HFFc6 (cell line): ENCODE measurements at regions not wholly inside any gene's neighbourhood (a gene's known extent, or its start where the extent isn't known, plus 50 kb on each side); places are given as distances from the start of the nearest gene placed in this dataset.

ENCODE experiments used
- DNase-seq: peaks from one replicate; pipeline ENCODE4 v3.0.0-alpha.2; 2018
- H3K27ac Mint-ChIP-seq: 2 replicates; pipeline ENCODE4 v1.8.0; 2020; ENCODE audit warnings: mild to moderate bottlenecking, mixed read lengths
- H3K27me3 Mint-ChIP-seq: 2 replicates; pipeline ENCODE4 v1.8.0; 2021; ENCODE audit warnings: mild to moderate bottlenecking, moderate library complexity, mixed read lengths; ENCODE audit not compliant: insufficient read depth
- H3K36me3 Mint-ChIP-seq: 2 replicates; pipeline ENCODE4 v1.8.0; 2021; ENCODE audit warnings: low read depth, mixed read lengths
- H3K4me1 Mint-ChIP-seq: 2 replicates; pipeline ENCODE4 v1.8.0; 2020; ENCODE audit warnings: low read depth, mixed read lengths
- H3K4me3 Mint-ChIP-seq: 2 replicates; pipeline ENCODE4 v1.8.0; 2020; ENCODE audit warnings: mild to moderate bottlenecking, moderate library complexity, mixed read lengths
- H3K9me3 Mint-ChIP-seq: 2 replicates; pipeline ENCODE4 v1.8.0; 2020; ENCODE audit warnings: mild to moderate bottlenecking, mixed read lengths
- CTCF ChIP-seq: fragments of 200-600 bp; sonication (generic); IDR thresholded peaks from 2 replicates; pipeline ENCODE4 v1.5.0; 2021; ENCODE audit warnings: antibody characterized with exemption, mild to moderate bottlenecking

DNA sequence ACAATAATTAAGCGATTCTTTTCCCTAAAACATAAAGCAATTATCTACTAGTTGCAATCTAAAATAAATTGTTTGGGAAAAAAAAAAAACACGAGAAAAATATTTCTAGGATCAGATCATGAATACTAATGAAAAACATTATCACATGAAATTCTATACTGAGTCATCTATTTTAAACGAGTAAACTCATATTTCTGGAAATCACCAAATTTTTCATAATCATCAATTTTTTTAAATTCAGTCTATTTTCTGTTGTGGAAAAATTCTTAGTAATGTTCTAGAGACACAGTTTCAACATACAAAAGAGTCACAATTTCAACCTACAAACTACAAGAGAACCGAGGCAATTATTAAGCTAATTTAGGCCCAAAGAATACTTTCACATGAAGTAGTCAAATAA lies 245.6 kb upstream of the SOX5 start:
- H3K9me3 Mint-ChIP-seq = peaks cover 38% of the 10 kb centered on the region
- no peak for DNase-seq
- H3K27me3 Mint-ChIP-seq = no peaks in the 10 kb centered on the region
- H3K4me1 Mint-ChIP-seq = no peaks in the 10 kb centered on the region
- no peak overlapping the region for H3K27ac Mint-ChIP-seq
- no peak overlapping the region for H3K4me3 Mint-ChIP-seq
- no peak for TF ChIP-seq CTCF
- no peaks in the 10 kb centered on the region for H3K36me3 Mint-ChIP-seq

DNA sequence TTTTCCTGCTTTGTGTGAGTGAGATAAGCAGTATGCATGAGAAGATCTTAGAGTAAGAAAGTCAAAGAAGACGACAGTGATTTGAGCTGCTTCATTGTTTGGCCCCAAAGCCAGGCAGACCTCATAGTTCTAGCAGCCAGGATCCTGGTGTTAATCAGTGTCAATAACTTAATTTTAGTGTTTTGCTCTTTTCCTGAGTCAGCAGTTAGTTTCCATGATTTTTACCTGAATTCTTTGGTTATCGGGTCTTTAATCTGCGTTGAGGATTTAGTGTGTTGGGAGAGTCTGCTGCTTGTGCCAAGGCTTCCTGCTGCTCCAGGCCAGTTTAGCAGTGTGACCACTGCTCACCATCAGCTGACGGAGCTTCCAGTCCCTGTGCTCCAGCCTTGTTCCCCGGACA lies 241.6 kb upstream of the SOX5 start:
- Mint-ChIP-seq H3K27ac (no peak overlapping the region), H3K27me3 (no peaks in the 10 kb centered on the region), H3K36me3 (no peaks in the 10 kb centered on the region), H3K4me1 (no peaks in the 10 kb centered on the region), H3K4me3 (no peak overlapping the region), H3K9me3 (peaks cover 41% of the 10 kb centered on the region)
- DNase-seq = no peak
- TF ChIP-seq CTCF = no peak

GRCh38 chr12:24185782-24186181 lies 236.3 kb upstream of the SOX5 start:
- no peak for TF ChIP-seq CTCF

DNA sequence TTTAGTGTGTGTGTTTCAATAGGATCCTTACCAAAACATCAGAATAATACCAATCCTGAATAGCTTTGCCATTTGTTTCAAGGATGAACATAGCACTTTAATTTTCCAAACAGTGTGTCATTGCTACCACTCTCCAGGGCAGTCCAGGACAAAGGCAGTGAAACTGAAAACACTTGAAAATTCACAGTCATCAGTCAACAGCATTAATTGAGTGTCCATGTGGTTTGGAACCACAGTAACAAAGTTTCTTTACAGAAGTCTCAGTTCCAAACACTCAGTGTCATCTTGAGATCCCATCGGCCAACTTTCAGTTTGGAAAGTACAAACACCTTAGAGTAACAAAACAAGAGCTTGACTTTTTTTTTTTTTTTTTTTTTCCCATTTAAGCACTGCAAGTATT lies 228.4 kb upstream of the SOX5 start:
- no peak for DNase-seq
- TF ChIP-seq CTCF = no peak
- Mint-ChIP-seq H3K4me1 (no peaks in the 10 kb centered on the region), H3K9me3 (peaks cover 21% of the 10 kb centered on the region), H3K27ac (no peak overlapping the region), H3K36me3 (0 out of 2 replicates have a peak, but pooled peaks cover 4% of the 10 kb centered on the region), H3K27me3 (no peaks in the 10 kb centered on the region), H3K4me3 (no peak overlapping the region)

More at GRCh38 chr12:24185782-24186181, 236.3 kb upstream of the SOX5 start:
- Mint-ChIP-seq H3K27me3 (no peaks in the 10 kb centered on the region), H3K4me3 (no peak overlapping the region), H3K4me1 (no peaks in the 10 kb centered on the region), H3K9me3 (peaks cover 29% of the 10 kb centered on the region), H3K36me3 (no peaks in the 10 kb centered on the region), H3K27ac (no peak overlapping the region)
- DNase-seq = no peak

- peaks cover 11% of the 10 kb centered on the region; the same call in 1 of the 2 replicates for H3K36me3 Mint-ChIP-seq
- H3K9me3 Mint-ChIP-seq = peaks cover 35% of the 10 kb centered on the region
- H3K27me3 Mint-ChIP-seq = peaks cover 2% of the 10 kb centered on the region
- H3K4me3 Mint-ChIP-seq = no peak overlapping the region
- no peaks in the 10 kb centered on the region for H3K4me1 Mint-ChIP-seq
- no peak overlapping the region for H3K27ac Mint-ChIP-seq
- TF ChIP-seq CTCF = no peak
- no peak for DNase-seq
These were observed 226.5 kb upstream of the SOX5 start for GRCh38 chr12:24175929-24176328.

DNA sequence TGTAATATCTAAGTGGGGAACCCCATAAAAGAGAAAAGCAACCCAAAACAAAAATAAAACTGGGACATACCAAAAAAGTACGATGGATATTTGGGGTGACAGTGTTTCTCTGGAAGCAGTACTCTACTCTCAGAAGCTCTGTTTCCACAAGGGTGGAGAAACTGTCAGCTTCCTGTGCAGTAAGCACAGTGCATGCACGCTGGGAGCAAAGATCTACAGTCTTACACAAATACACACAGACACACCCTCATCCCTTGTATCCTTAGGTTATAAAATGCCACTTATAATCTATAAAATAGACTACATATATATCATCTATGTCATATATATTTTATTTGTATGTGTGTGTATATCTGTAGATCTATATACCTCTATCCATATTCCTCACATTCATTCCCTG lies 225.8 kb upstream of the SOX5 start:
- Mint-ChIP-seq H3K36me3 (peaks cover 11% of the 10 kb centered on the region; the same call in 1 of the 2 replicates), H3K27me3 (peaks cover 4% of the 10 kb centered on the region), H3K9me3 (peaks cover 41% of the 10 kb centered on the region), H3K4me1 (no peaks in the 10 kb centered on the region), H3K4me3 (no peak overlapping the region), H3K27ac (no peak overlapping the region)
- no peak for DNase-seq
- TF ChIP-seq CTCF = no peak
